Mesenchymal stem cell (in vitro differentiated cells and primary cell): ENCODE measurements at regions not wholly inside any gene's neighbourhood (a gene's known extent, or its start where the extent isn't known, plus 50 kb on each side); places are given as distances from the start of the nearest gene placed in this dataset.
A peak's percentile ranks its signal among the peaks of the same experiment; 100 is the strongest.

Source experiments
- DNase-seq: peaks from one replicate; pipeline ENCODE4 v3.0.0-alpha.2; 2013
- H2AFZ ChIP-seq: one replicate; pipeline ENCODE4 v1.6.1; 2013; ENCODE audit warnings: low read depth, mild to moderate bottlenecking, control low read depth, inconsistent platforms, low read length, moderate library complexity
- H2AK5ac ChIP-seq: 2 replicates; pipeline ENCODE4 v1.6.1; 2013; ENCODE audit warnings: low read length, moderate library complexity, mild to moderate bottlenecking, inconsistent platforms; ENCODE audit not compliant: severe bottlenecking
- H2BK120ac ChIP-seq: one replicate; pipeline ENCODE4 v1.6.1; 2013; ENCODE audit warnings: low read depth, mild to moderate bottlenecking, inconsistent platforms, low read length, moderate library complexity
- H2BK12ac ChIP-seq, 2 experiments: one replicate each; pipeline ENCODE4 v1.6.1; 2013; ENCODE audit warnings: inconsistent platforms in 2 of 2, low read length in 2 of 2, mild to moderate bottlenecking in 2 of 2, moderate library complexity in 2 of 2, control low read depth in 1 of 2
- H2BK15ac ChIP-seq: one replicate; pipeline ENCODE4 v1.6.1; 2013; ENCODE audit warnings: mild to moderate bottlenecking, low read depth, inconsistent platforms; ENCODE audit not compliant: poor library complexity, severe bottlenecking
- H2BK5ac ChIP-seq: 2 replicates; pipeline ENCODE4 v1.6.1; 2013; ENCODE audit warnings: low read depth, mild to moderate bottlenecking, low read length, control low read depth, inconsistent platforms; ENCODE audit not compliant: poor library complexity, severe bottlenecking
- H3K14ac ChIP-seq, 2 experiments: one replicate each; pipeline ENCODE4 v1.6.1; 2013; ENCODE audit warnings: inconsistent platforms in 2 of 2, low read length in 2 of 2, control low read depth in 1 of 2, mild to moderate bottlenecking in 1 of 2, moderate library complexity in 1 of 2
- H3K18ac ChIP-seq, 2 experiments: one replicate each; pipeline ENCODE4 v1.6.1; 2013; ENCODE audit warnings: inconsistent platforms in 2 of 2, low read length in 2 of 2, control low read depth in 1 of 2, low read depth in 1 of 2, mild to moderate bottlenecking in 1 of 2
- H3K23ac ChIP-seq, 2 experiments: one replicate each; pipeline ENCODE4 v1.6.1; 2013; ENCODE audit warnings: inconsistent platforms in 2 of 2, low read length in 2 of 2, mild to moderate bottlenecking in 2 of 2, moderate library complexity in 2 of 2, control low read depth in 1 of 2
- H3K27ac ChIP-seq: 2 replicates; pipeline ENCODE4 v1.5.1; 2013; ENCODE audit warnings: mild to moderate bottlenecking, moderate library complexity, low read length, control low read depth, inconsistent platforms; ENCODE audit not compliant: poor library complexity, severe bottlenecking
- H3K27me3 ChIP-seq, 2 experiments: 2 replicates each; pipeline versions ENCODE4 v1.6.1 to v1.7.0; 2013; ENCODE audit warnings: low read length in 2 of 2, mild to moderate bottlenecking in 2 of 2, moderate library complexity in 2 of 2, control low read depth in 1 of 2, inconsistent platforms in 1 of 2; ENCODE audit not compliant: control insufficient read depth in 1 of 2, insufficient read depth in 1 of 2
- H3K36me3 ChIP-seq, 2 experiments: 2 replicates each; pipeline versions ENCODE4 v1.6.1 to v1.7.0; 2013; ENCODE audit warnings: low read length in 2 of 2, control low read depth in 1 of 2, inconsistent platforms in 1 of 2, low read depth in 1 of 2, mild to moderate bottlenecking in 1 of 2; ENCODE audit not compliant: insufficient read depth in 2 of 2, control insufficient read depth in 1 of 2
- H3K4ac ChIP-seq, 2 experiments: one replicate each; pipeline ENCODE4 v1.6.1; 2013; ENCODE audit warnings: inconsistent platforms in 2 of 2, low read length in 2 of 2, mild to moderate bottlenecking in 2 of 2, moderate library complexity in 2 of 2, control low read depth in 1 of 2, low read depth in 1 of 2
- H3K4me1 ChIP-seq: 2 replicates; pipeline ENCODE4 v1.6.1; 2013; ENCODE audit warnings: low read depth, low read length, control low read depth; ENCODE audit not compliant: control insufficient read depth, insufficient read depth
- H3K4me2 ChIP-seq: 2 replicates; pipeline ENCODE4 v1.6.1; 2013; ENCODE audit warnings: low read length, mild to moderate bottlenecking, inconsistent platforms; ENCODE audit not compliant: poor library complexity, severe bottlenecking
- H3K4me3 ChIP-seq, 2 experiments: 2 replicates each; pipeline versions ENCODE4 v1.5.1 to v1.7.0; 2013; ENCODE audit warnings: low read length in 2 of 2, mild to moderate bottlenecking in 2 of 2, control low read depth in 1 of 2, low read depth in 1 of 2; ENCODE audit not compliant: insufficient read depth in 1 of 2
- H3K79me1 ChIP-seq: replicated peaks from 2 replicates; pipeline ENCODE4 v1.6.1; 2013; ENCODE audit warnings: mild to moderate bottlenecking, control low read depth, low read length, inconsistent platforms; ENCODE audit not compliant: poor library complexity, severe bottlenecking
- H3K9ac ChIP-seq: 2 replicates; pipeline ENCODE4 v1.7.0; 2013; ENCODE audit warnings: mild to moderate bottlenecking, low read length, moderate library complexity
- H3K9me3 ChIP-seq: 2 replicates; pipeline ENCODE4 v1.7.0; 2013; ENCODE audit warnings: mild to moderate bottlenecking, low read length; ENCODE audit not compliant: control insufficient read depth
- H4K8ac ChIP-seq: one replicate; pipeline ENCODE4 v1.6.1; 2013; ENCODE audit warnings: inconsistent platforms, mild to moderate bottlenecking, low read length, moderate library complexity
- H4K91ac ChIP-seq: one replicate; pipeline ENCODE4 v1.6.1; 2013; ENCODE audit warnings: mild to moderate bottlenecking, low read length, inconsistent platforms
- WGBS: methylation state at CpG from one replicate; pipeline ENCODE4 v1.1.7; 2013; ENCODE audit warnings: mixed read lengths; 5-methylcytosine and 5-hydroxymethylcytosine counted together

DNA sequence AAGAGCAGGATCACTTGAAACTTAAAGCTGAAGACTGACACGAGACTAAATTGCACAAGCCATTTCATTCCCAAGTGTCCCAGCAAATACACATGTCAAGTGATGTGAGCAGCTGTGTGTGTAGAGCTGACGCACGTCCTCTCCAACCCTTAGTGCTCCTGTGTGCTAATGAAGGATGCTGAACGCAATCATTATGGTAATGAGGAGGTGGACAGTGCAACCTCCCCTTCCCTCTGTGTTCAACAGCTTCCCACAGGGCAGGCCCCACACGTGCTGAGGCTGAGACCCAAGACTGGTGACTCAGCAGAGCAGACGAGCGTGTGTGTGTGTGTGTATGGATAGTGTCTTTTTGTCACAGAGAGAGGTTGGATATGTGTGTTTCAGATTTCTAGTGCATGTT lies 702.1 kb downstream of the SEMA5A start:
- Histone ChIP-seq H3K4me2 (no peak overlapping the region), H2BK5ac (no peak overlapping the region), H3K27me3 (no peaks in the 10 kb centered on the region), H4K8ac (no peak overlapping the region), H3K79me1 (no peaks in the 10 kb centered on the region), H2BK15ac (no peak overlapping the region), H2AK5ac (no peak overlapping the region), H3K14ac (no peak overlapping the region), H2AFZ (no peak overlapping the region), H3K4ac (no peak overlapping the region), H3K4me1 (peaks cover 5% of the 10 kb centered on the region), H4K91ac (peak overlapping the region; percentile 72), H3K9ac (peak overlapping the region; percentile 63), H2BK120ac (no peak overlapping the region), H3K9me3 (no peaks in the 10 kb centered on the region), H2BK12ac (peak overlapping the region; percentile 15 to 74), H3K23ac (no peak overlapping the region), H3K27ac (no peak overlapping the region), H3K18ac (peak overlapping the region; percentile 34 to 73), H3K4me3 (no peak overlapping the region), H3K36me3 (no peaks in the 10 kb centered on the region)
- DNase-seq, result peak; percentile 100
- WGBS, result 15% methylated on average over 7 of the region's 7 CpGs

DNA sequence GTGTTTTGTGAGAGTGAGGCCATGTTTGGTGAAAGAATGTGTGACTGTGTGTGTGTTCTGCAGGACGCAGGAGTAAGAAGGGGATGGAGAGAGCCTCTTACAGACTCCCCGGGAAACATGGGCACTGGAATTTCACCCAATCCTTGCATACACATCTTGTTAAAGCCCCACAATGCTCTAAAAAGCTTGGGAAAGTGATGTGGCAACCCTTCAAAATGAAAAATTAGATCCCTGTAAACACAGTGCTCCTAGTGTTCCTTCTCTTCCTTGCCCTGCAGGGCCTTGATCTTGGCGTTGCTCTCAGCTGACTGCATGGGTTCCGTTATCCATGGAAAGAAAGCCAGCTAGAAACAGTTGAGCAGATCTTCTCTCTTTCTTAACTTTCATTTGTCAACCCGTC lies 701.7 kb downstream of the SEMA5A start:
- H2BK5ac ChIP-seq, result no peak overlapping the region
- H2BK12ac ChIP-seq, result peak overlapping the region; percentile 62 to 74
- H3K27ac ChIP-seq, result no peak overlapping the region
- H2AK5ac ChIP-seq, result no peak overlapping the region
- no peak overlapping the region for H2BK120ac ChIP-seq
- no peak overlapping the region for H3K4me2 ChIP-seq
- 91% methylated on average over 4 of the region's 5 CpGs for WGBS
- H3K36me3 ChIP-seq, result no peaks in the 10 kb centered on the region
- no peak overlapping the region for H2BK15ac ChIP-seq
- no peak overlapping the region for H4K8ac ChIP-seq
- no peaks in the 10 kb centered on the region for H3K9me3 ChIP-seq
- H3K14ac ChIP-seq, result no peak overlapping the region
- no peak overlapping the region for H3K23ac ChIP-seq
- H3K4me1 ChIP-seq, result peaks cover 6% of the 10 kb centered on the region
- H3K27me3 ChIP-seq, result no peaks in the 10 kb centered on the region
- H3K79me1 ChIP-seq, result no peaks in the 10 kb centered on the region
- no peak overlapping the region for H2AFZ ChIP-seq
- H3K18ac ChIP-seq, result peak overlapping the region; percentile 34 to 73
- peak overlapping the region; percentile 63 for H3K9ac ChIP-seq
- no peak for DNase-seq
- peak overlapping the region in 1 of 2 experiments; percentile 55 for H3K4ac ChIP-seq
- peak overlapping the region; percentile 72 for H4K91ac ChIP-seq
- no peak overlapping the region for H3K4me3 ChIP-seq

DNA sequence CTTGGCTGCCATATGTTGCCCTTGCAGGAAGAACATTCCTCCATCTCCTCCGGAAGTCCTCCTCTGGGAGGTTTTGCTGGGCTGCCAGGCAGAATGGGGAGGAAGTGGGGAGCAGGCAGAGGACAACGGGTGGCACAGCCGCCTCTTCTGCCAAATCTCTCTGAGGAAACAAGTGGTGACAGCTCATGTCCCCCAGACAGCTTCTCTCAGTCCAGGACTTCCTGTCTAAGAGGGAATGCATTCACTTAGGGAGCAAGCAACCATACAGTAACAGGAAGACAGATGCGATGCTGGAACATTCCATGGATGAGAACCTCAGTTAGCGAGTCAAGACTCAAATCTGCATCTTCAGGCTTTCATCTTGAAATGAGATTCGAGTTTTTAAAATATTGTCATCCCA lies 701.0 kb downstream of the SEMA5A start:
- H3K4me2 ChIP-seq, result no peak overlapping the region
- H2BK5ac ChIP-seq, result no peak overlapping the region
- no peaks in the 10 kb centered on the region for H3K27me3 ChIP-seq
- peak overlapping the region in 1 of 2 experiments; percentile 78 for H3K4ac ChIP-seq
- H2BK12ac ChIP-seq, result peak overlapping the region; percentile 37 to 90
- no peaks in the 10 kb centered on the region for H3K79me1 ChIP-seq
- H3K14ac ChIP-seq, result no peak overlapping the region
- H3K4me1 ChIP-seq, result peaks cover 5% of the 10 kb centered on the region
- peak overlapping the region; percentile 93 for H2BK120ac ChIP-seq
- no peak overlapping the region for H2AK5ac ChIP-seq
- no peak overlapping the region for H3K23ac ChIP-seq
- peak overlapping the region; percentile 93 for H4K8ac ChIP-seq
- WGBS, result 86% methylated on average over 5 of the region's 6 CpGs
- peak overlapping the region; percentile 60 for H2BK15ac ChIP-seq
- peak overlapping the region in 1 of 2 experiments; percentile 93 for H3K18ac ChIP-seq
- no peaks in the 10 kb centered on the region for H3K9me3 ChIP-seq
- peak overlapping the region; percentile 63 for H3K9ac ChIP-seq
- no peak for DNase-seq
- H3K27ac ChIP-seq, result no peak overlapping the region
- H3K4me3 ChIP-seq, result no peak overlapping the region
- H4K91ac ChIP-seq, result peak overlapping the region; percentile 92
- H3K36me3 ChIP-seq, result no peaks in the 10 kb centered on the region
- no peak overlapping the region for H2AFZ ChIP-seq

DNA sequence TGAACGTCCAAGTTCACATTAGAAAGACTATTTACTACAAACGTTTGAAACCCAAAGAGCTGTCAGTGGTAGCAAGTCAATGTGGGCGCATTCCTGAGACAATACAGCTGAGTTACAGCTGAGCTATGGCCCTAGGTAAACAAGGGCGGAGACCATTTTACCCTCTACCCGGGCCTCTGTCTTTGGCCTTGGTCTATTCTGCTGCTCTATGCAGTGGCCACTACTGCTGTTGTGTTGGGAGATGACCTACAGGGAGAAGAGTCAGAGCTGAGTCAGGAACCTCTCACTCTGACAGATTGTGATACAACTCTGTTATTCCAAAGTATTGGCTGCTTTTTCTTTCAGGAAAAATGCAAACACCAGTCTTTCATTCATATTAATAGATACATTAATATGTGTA lies 700.6 kb downstream of the SEMA5A start:
- Histone ChIP-seq H2BK12ac (peak overlapping the region; percentile 28 to 65), H4K91ac (no peak overlapping the region), H3K79me1 (no peaks in the 10 kb centered on the region), H2BK15ac (peak overlapping the region; percentile 26), H2BK5ac (no peak overlapping the region), H3K4me2 (no peak overlapping the region), H3K4me3 (no peak overlapping the region), H3K23ac (no peak overlapping the region), H3K27me3 (no peaks in the 10 kb centered on the region), H2BK120ac (peak overlapping the region; percentile 39), H3K27ac (no peak overlapping the region), H3K18ac (peak overlapping the region in 1 of 2 experiments; percentile 45), H4K8ac (no peak overlapping the region), H3K14ac (no peak overlapping the region), H3K9ac (no peak overlapping the region), H3K36me3 (no peaks in the 10 kb centered on the region), H3K4me1 (peaks cover 5% of the 10 kb centered on the region), H2AFZ (no peak overlapping the region), H3K4ac (peak overlapping the region; percentile 56 to 68), H3K9me3 (no peaks in the 10 kb centered on the region), H2AK5ac (no peak overlapping the region)
- WGBS, result 87% methylated on average over 5 of the region's 5 CpGs
- DNase-seq, result no peak
